ENCODE measurements at regions not wholly inside any gene's neighbourhood (a gene's known extent, or its start where the extent isn't known, plus 50 kb on each side); places are given as distances from the start of the nearest gene placed in this dataset.

- H3K27me3 Mint-ChIP-seq (ENCODE audit: low read depth), result peaks cover 2% of the 10 kb centered on the region
- TF ChIP-seq CTCF (conservative IDR thresholded peaks at IDR 0.05), result no peak
- no peak overlapping the region for H3K4me3 Mint-ChIP-seq
- peaks cover 9% of the 10 kb centered on the region for H3K9me3 Mint-ChIP-seq
- no peak overlapping the region for H3K27ac Mint-ChIP-seq (ENCODE audit: unreplicated experiment)
- H3K36me3 Mint-ChIP-seq (ENCODE audit: low read depth), result peaks cover 2% of the 10 kb centered on the region
- no peak for DNase-seq (ENCODE audit: low read depth, low spot score)
- H3K4me1 Mint-ChIP-seq, result no peaks in the 10 kb centered on the region
These were observed 284.6 kb upstream of the ZC3H12C start for GRCh38 chr11:109808569-109808968.

GRCh38 chr11:109814824-109815223 is 278.4 kb upstream of the ZC3H12C start:
- DNase-seq (ENCODE audit: low read depth, low spot score), result no peak
- no peak for TF ChIP-seq CTCF (conservative IDR thresholded peaks at IDR 0.05)
- H3K27ac Mint-ChIP-seq (ENCODE audit: unreplicated experiment), result no peak overlapping the region
- peaks cover 2% of the 10 kb centered on the region for H3K27me3 Mint-ChIP-seq (ENCODE audit: low read depth)
- H3K4me3 Mint-ChIP-seq, result no peak overlapping the region
- H3K9me3 Mint-ChIP-seq, result no peaks in the 10 kb centered on the region
- no peaks in the 10 kb centered on the region for H3K4me1 Mint-ChIP-seq
- H3K36me3 Mint-ChIP-seq (ENCODE audit: low read depth), result no peaks in the 10 kb centered on the region

GRCh38 chr11:109815500-109816150 is 277.6 kb upstream of the ZC3H12C start:
- no peak overlapping the region for H3K4me3 Mint-ChIP-seq
- DNase-seq (ENCODE audit: low read depth, low spot score), result no peak
- H3K4me1 Mint-ChIP-seq, result no peaks in the 10 kb centered on the region
- H3K9me3 Mint-ChIP-seq, result no peaks in the 10 kb centered on the region
- TF ChIP-seq CTCF (conservative IDR thresholded peaks at IDR 0.05), result no peak
- no peak overlapping the region for H3K27ac Mint-ChIP-seq (ENCODE audit: unreplicated experiment)
- H3K27me3 Mint-ChIP-seq (ENCODE audit: low read depth), result peaks cover 2% of the 10 kb centered on the region
- no peaks in the 10 kb centered on the region for H3K36me3 Mint-ChIP-seq (ENCODE audit: low read depth)

GRCh38 chr11:109818290-109818689 is 274.9 kb upstream of the ZC3H12C start:
- Mint-ChIP-seq H3K4me3 (no peak overlapping the region), H3K36me3 (ENCODE audit: low read depth) (no peaks in the 10 kb centered on the region), H3K27ac (ENCODE audit: unreplicated experiment) (no peak overlapping the region), H3K9me3 (no peaks in the 10 kb centered on the region), H3K4me1 (no peaks in the 10 kb centered on the region), H3K27me3 (ENCODE audit: low read depth) (no peaks in the 10 kb centered on the region)
- TF ChIP-seq CTCF (conservative IDR thresholded peaks at IDR 0.05), result no peak
- no peak for DNase-seq (ENCODE audit: low read depth, low spot score)

GRCh38 chr11:109819410-109819809 is 273.8 kb upstream of the ZC3H12C start:
- TF ChIP-seq CTCF (conservative IDR thresholded peaks at IDR 0.05), result no peak

More at GRCh38 chr11:109819410-109819809, 273.8 kb upstream of the ZC3H12C start:
- H3K27ac Mint-ChIP-seq (ENCODE audit: unreplicated experiment), result no peak overlapping the region
- DNase-seq (ENCODE audit: low read depth, low spot score), result no peak
- no peaks in the 10 kb centered on the region for H3K9me3 Mint-ChIP-seq
- no peaks in the 10 kb centered on the region for H3K27me3 Mint-ChIP-seq (ENCODE audit: low read depth)
- no peaks in the 10 kb centered on the region for H3K36me3 Mint-ChIP-seq (ENCODE audit: low read depth)
- H3K4me1 Mint-ChIP-seq, result no peaks in the 10 kb centered on the region
- H3K4me3 Mint-ChIP-seq, result no peak overlapping the region

Data from neural crest cell (in vitro differentiated cells).